H1 (cell line): ENCODE measurements at regions not wholly inside any gene's neighbourhood (a gene's known extent, or its start where the extent isn't known, plus 50 kb on each side); places are given as distances from the start of the nearest gene placed in this dataset.

Experiments used
- HDAC2 ChIP-seq, 2 experiments: fragments of 300-600 bp in 1 of 2; sonication (generic) in 1 of 2; IDR thresholded peaks; 2 replicates each; pipeline ENCODE4 v1.6.1; 2011 to 2012; ENCODE audit warnings: low read depth in 2 of 2, low read length in 2 of 2, mild to moderate bottlenecking in 2 of 2, moderate library complexity in 2 of 2, borderline replicate concordance in 1 of 2, inconsistent platforms in 1 of 2

- TF ChIP-seq HDAC2 (IDR thresholded peaks at IDR 0.05; ENCODE audit: borderline replicate concordance in 1 of 2, low read depth in 2 of 2, low read length in 2 of 2), result no peak
These were observed 115.2 kb upstream of the IGLL5 start (continued) for GRCh38 chr22:22772396-22772795.
